ENCODE measurements at regions not wholly inside any gene's neighbourhood (a gene's known extent, or its start where the extent isn't known, plus 50 kb on each side); places are given as distances from the start of the nearest gene placed in this dataset.

DNA sequence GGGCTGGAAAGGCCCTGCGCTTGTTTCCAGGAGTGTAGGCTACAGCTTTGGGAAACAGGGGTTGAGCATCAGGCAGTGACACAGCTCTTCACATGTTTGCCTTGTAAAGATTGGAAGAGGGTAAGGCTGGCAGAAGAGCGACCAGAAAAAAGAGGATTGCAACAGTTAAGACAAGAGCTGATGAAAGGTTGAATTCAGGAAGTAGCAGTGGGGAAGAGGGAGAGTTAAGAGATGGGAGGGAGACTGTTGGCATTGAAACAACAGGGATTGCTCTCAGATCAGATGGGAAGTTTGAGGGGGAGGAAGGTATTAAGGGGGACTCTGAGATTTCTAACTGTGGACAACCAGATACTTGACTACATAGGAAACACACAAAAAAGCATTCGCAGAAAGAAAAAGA, 96.9 kb downstream of the CTAGE1 start:
- ATAC-seq (no peak), DNase-seq (no peak)
- Histone ChIP-seq H3K9me3 (no peaks in the 10 kb centered on the region), H3K4me1 (peaks cover 0 to 6% (median 0%) of the 10 kb centered on the region in 4 donors), H3K27me3 (no peaks in the 10 kb centered on the region), H3K36me3 (no peaks in the 10 kb centered on the region), H3K4me3 (no peak overlapping the region), H3K27ac (no peak overlapping the region)
- TF ChIP-seq POLR2A (IDR thresholded peaks at IDR 0.05): no peak
- intact Hi-C loops (cut with DNase I): no loop called here
- WGBS (ENCODE audit: insufficient coverage, low coverage, low lambda C conversion rate, missing lambda C conversion rate): 86% methylated on average over 3 of the region's 3 CpGs

DNA sequence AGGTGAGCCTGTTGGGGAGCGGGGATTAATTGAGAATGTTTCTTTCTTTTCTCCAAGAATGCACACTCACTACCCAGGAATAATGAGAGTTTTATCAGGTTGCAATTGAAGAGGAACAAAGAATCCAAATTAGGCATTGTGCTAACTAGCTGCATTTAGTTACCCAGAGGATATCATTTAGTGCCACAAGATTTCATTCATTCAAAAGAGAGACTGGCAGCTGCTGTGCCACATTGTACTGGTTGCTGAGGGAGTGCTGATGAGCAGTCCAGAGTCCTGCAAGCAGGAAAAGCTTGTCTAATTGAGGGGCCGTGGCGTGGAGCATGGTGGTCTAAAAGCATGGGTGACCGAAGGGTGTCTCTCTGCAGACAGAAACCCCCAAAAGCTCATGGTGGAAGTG, 97.6 kb downstream of the CTAGE1 start:
- Histone ChIP-seq H3K4me3 (no peak overlapping the region), H3K27me3 (no peaks in the 10 kb centered on the region), H3K9me3 (no peaks in the 10 kb centered on the region), H3K27ac (no peak overlapping the region), H3K4me1 (peaks cover 0 to 6% (median 0%) of the 10 kb centered on the region in 4 donors), H3K36me3 (no peaks in the 10 kb centered on the region)
- TF ChIP-seq POLR2A (IDR thresholded peaks at IDR 0.05): no peak
- TF ChIP-seq, protein P1, sequence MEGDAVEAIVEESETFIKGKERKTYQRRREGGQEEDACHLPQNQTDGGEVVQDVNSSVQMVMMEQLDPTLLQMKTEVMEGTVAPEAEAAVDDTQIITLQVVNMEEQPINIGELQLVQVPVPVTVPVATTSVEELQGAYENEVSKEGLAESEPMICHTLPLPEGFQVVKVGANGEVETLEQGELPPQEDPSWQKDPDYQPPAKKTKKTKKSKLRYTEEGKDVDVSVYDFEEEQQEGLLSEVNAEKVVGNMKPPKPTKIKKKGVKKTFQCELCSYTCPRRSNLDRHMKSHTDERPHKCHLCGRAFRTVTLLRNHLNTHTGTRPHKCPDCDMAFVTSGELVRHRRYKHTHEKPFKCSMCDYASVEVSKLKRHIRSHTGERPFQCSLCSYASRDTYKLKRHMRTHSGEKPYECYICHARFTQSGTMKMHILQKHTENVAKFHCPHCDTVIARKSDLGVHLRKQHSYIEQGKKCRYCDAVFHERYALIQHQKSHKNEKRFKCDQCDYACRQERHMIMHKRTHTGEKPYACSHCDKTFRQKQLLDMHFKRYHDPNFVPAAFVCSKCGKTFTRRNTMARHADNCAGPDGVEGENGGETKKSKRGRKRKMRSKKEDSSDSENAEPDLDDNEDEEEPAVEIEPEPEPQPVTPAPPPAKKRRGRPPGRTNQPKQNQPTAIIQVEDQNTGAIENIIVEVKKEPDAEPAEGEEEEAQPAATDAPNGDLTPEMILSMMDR (IDR thresholded peaks at IDR 0.05): no peak
- ATAC-seq (no peak), DNase-seq (no peak)
- WGBS (ENCODE audit: insufficient coverage, low coverage, low lambda C conversion rate, missing lambda C conversion rate): 90% methylated on average over 2 of the region's 4 CpGs
- intact Hi-C loops (cut with DNase I): no loop called here

DNA sequence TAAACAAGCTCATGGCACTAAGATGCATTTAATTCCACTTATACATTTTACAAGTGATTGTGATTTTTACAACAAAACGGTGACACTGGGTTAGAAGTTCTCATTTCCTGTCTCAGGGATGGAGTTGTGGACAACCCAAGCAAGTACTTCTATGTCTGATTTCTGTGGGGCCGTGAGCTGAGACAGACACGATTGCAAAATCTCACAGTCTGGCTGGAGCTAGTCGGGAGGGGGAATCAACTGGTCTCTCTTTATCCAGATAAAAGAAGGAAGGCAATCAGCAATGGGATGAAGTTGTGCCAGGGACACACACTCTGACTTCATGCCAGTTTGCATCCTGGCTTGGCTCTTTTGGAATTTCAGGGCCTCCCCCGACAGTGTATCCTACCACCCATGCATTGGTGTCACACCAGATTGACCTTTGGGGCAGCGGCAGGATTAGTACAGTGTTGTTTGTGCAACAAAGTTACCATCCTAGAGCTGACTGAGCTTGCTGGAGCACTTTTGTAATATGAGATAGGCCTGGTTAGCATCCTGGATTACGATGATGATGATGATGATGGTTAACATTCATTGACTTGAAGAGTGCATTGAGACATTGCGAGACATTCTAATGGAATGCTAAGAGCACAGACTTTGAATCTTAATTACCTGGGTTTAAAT, 98.8 kb downstream of the CTAGE1 start:
- WGBS (ENCODE audit: insufficient coverage, low coverage, low lambda C conversion rate, missing lambda C conversion rate): 45% methylated on average over 5 of the region's 8 CpGs
- TF ChIP-seq, protein P1 (IDR thresholded peaks at IDR 0.05): no peak
- no peak for TF ChIP-seq POLR2A (IDR thresholded peaks at IDR 0.05)
- Histone ChIP-seq H3K4me1 (peaks cover 0 to under 1% (median 0%) of the 10 kb centered on the region in 4 donors), H3K27me3 (no peaks in the 10 kb centered on the region), H3K36me3 (no peaks in the 10 kb centered on the region), H3K27ac (no peak overlapping the region), H3K9me3 (no peaks in the 10 kb centered on the region), H3K4me3 (no peak overlapping the region)
- DNase-seq: no peak
- peak; percentile 30 to 80 (median 71) for ATAC-seq
- intact Hi-C loops (cut with DNase I): no loop called here

DNA sequence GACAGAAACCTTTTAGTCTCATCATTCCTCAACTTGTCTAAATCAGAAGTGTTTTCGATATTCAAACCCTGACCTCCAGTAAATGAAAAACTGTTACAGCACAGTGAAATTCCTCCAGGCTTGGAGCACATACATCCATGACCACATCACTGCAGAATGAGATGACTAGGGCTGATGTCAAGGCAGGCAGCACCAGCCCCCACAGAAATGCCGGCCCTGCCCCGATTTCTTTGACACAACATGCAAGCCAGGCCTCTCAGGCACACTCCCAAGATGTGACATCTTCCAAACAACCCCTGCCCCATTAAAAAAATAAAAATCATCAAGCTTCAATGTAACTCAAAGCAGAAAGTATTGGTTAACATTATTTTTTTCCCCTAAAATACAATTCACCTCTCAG, 103.3 kb downstream of the CTAGE1 start:
- H3K4me1 ChIP-seq: no peaks in the 10 kb centered on the region
- no peak overlapping the region for H3K4me3 ChIP-seq
- no peak overlapping the region for H3K27ac ChIP-seq
- TF ChIP-seq, protein P1 (IDR thresholded peaks at IDR 0.05): no peak
- TF ChIP-seq POLR2A (IDR thresholded peaks at IDR 0.05): no peak
- ATAC-seq: peak in 1 of 4 donors; percentile 14
- H3K36me3 ChIP-seq: no peaks in the 10 kb centered on the region
- no peaks in the 10 kb centered on the region for H3K27me3 ChIP-seq
- intact Hi-C loops (cut with DNase I): no loop called here
- no peaks in the 10 kb centered on the region for H3K9me3 ChIP-seq
- 95% methylated on average over 3 of the region's 3 CpGs for WGBS (ENCODE audit: insufficient coverage, low coverage, low lambda C conversion rate, missing lambda C conversion rate)
- DNase-seq: no peak

DNA sequence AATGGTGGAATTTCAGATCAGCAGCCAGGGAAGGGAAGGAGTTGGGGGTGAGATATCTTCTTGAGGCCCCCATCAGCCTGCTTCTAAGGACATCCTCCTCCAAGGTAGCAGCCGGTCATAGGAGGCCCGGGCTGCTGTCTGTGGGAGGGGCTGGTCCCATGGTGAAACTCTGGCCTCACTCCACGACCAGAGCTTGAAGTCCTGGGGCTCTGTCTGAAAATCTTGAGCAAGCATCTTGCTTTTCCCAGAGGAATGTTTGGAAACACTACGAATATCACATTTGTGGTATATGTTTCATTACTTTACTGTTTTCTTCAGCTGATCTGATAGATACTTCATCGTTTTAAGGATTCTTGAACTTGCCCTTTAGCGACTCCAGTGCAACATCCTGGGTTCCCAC, 103.7 kb downstream of the CTAGE1 start:
- TF ChIP-seq, protein P1 (IDR thresholded peaks at IDR 0.05): no peak
- TF ChIP-seq POLR2A (IDR thresholded peaks at IDR 0.05): no peak
- Histone ChIP-seq H3K9me3 (no peaks in the 10 kb centered on the region), H3K27me3 (no peaks in the 10 kb centered on the region), H3K36me3 (no peaks in the 10 kb centered on the region), H3K4me3 (no peak overlapping the region), H3K27ac (no peak overlapping the region), H3K4me1 (no peaks in the 10 kb centered on the region)
- 78% methylated on average over 3 of the region's 6 CpGs for WGBS (ENCODE audit: insufficient coverage, low coverage, low lambda C conversion rate, missing lambda C conversion rate)
- intact Hi-C loops (cut with DNase I): no loop called here
- DNase-seq: no peak
- ATAC-seq: no peak

Data from right lobe of liver (tissue), 6 donors.